ENCODE measurements at regions not wholly inside any gene's neighbourhood (a gene's known extent, or its start where the extent isn't known, plus 50 kb on each side); places are given as distances from the start of the nearest gene placed in this dataset.

GRCh38 chr13:105918842-105919741 lies 616.4 kb downstream of the EFNB2 start:
- in situ Hi-C loops (cut with HindIII; ENCODE audit: low pct_ligation_motif_present, low sequenced_read_pairs): no loop called here
- H3K27me3 ChIP-seq (replicated peaks): no peaks in the 10 kb centered on the region
- no peaks in the 10 kb centered on the region for H3K36me3 ChIP-seq (replicated peaks)
- H3K4me3 ChIP-seq (ENCODE audit: low read depth, low read length): no peak overlapping the region
- DNase-seq: peak; percentile 89
- TF ChIP-seq CTCF (IDR thresholded peaks at IDR 0.05; ENCODE audit: low read depth, low read length, missing control alignments): no peak
- peak overlapping the region; percentile 84 for H3K27ac ChIP-seq

GRCh38 chr13:105915146-105915850 lies 620.2 kb downstream of the EFNB2 start:
- H3K27ac ChIP-seq: peak overlapping the region; percentile 11
- H3K36me3 ChIP-seq (replicated peaks): no peaks in the 10 kb centered on the region

GRCh38 chr13:105914291-105915036 lies 621.0 kb downstream of the EFNB2 start:
- H3K27me3 ChIP-seq (replicated peaks): no peaks in the 10 kb centered on the region
- DNase-seq: peak; percentile 70
- H3K27ac ChIP-seq: peak overlapping the region; percentile 11
- H3K36me3 ChIP-seq (replicated peaks): no peaks in the 10 kb centered on the region
- no peak overlapping the region for H3K4me3 ChIP-seq (ENCODE audit: low read depth, low read length)
- TF ChIP-seq CTCF (IDR thresholded peaks at IDR 0.05; ENCODE audit: low read depth, low read length, missing control alignments): no peak
- in situ Hi-C loops (cut with HindIII; ENCODE audit: low pct_ligation_motif_present, low sequenced_read_pairs): no loop called here

More at GRCh38 chr13:105915146-105915850, 620.2 kb downstream of the EFNB2 start:
- Histone ChIP-seq H3K4me3 (ENCODE audit: low read depth, low read length) (no peak overlapping the region), H3K27me3 (replicated peaks) (no peaks in the 10 kb centered on the region)
- in situ Hi-C loops (cut with HindIII; ENCODE audit: low pct_ligation_motif_present, low sequenced_read_pairs): no loop called here
- no peak for DNase-seq
- TF ChIP-seq CTCF (IDR thresholded peaks at IDR 0.05; ENCODE audit: low read depth, low read length, missing control alignments): no peak

- TF ChIP-seq CTCF (IDR thresholded peaks at IDR 0.05; ENCODE audit: low read depth, low read length, missing control alignments): no peak
- no peak overlapping the region for H3K27ac ChIP-seq
These were observed 626.9 kb downstream of the EFNB2 start for GRCh38 chr13:105908586-105908985.

GRCh38 chr13:105907319-105908019 lies 628.0 kb downstream of the EFNB2 start:
- no peak overlapping the region for H3K4me3 ChIP-seq (ENCODE audit: low read depth, low read length)
- no peak overlapping the region for H3K27ac ChIP-seq
- no peaks in the 10 kb centered on the region for H3K36me3 ChIP-seq (replicated peaks)
- in situ Hi-C loops (cut with HindIII; ENCODE audit: low pct_ligation_motif_present, low sequenced_read_pairs): no loop called here
- H3K27me3 ChIP-seq (replicated peaks): no peaks in the 10 kb centered on the region
- no peak for DNase-seq
- no peak for TF ChIP-seq CTCF (IDR thresholded peaks at IDR 0.05; ENCODE audit: low read depth, low read length, missing control alignments)

More at GRCh38 chr13:105908586-105908985, 626.9 kb downstream of the EFNB2 start:
- Histone ChIP-seq H3K27me3 (replicated peaks) (no peaks in the 10 kb centered on the region), H3K4me3 (ENCODE audit: low read depth, low read length) (no peak overlapping the region), H3K36me3 (replicated peaks) (no peaks in the 10 kb centered on the region)
- DNase-seq: peak; percentile 30
- in situ Hi-C loops (cut with HindIII; ENCODE audit: low pct_ligation_motif_present, low sequenced_read_pairs): no loop called here

Measured in brain microvascular endothelial cell (primary cell).